ENCODE measurements at regions not wholly inside any gene's neighbourhood (a gene's known extent, or its start where the extent isn't known, plus 50 kb on each side); places are given as distances from the start of the nearest gene placed in this dataset.

DNA sequence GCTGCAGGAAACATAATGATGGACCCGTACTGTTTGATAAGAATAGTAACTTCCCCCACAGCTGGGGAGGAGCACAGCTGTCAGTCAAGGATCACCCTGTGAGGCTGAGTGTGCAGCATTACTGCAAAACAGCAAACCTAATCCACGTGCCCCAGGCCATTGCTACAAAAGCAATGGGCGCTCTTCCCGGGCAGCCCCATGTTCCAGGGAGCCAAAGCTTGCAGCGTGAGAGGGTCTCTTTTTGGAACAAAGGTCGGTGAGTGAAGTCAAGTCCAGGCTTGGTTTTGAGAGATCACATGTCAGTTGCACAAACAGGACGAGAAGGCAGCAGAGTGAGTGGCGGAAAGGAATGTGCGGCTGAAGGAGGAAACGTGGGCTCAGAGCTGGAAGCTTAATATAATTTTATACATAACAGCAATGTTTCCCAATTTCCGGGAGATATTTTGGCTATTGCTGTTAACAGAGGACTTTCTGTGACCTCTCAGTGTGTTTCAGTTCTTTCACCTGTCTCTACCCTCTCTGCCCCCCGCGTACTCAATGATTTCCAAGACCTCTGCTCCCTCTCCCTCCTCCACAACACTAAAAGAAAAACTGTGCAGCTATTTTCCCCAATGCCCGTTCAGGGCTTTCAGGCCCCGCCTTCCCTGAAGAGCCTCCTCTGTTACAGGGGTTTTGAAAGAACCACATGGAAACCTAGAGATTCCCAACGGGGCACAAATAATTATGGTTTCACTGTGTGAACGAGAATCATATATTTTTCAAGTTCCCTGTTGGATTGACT lies 128.9 kb downstream of the MTPAP start:
- intact Hi-C loops (cut with micrococcal nuclease) = no loop called here
- Mint-ChIP-seq H3K4me1 (ENCODE audit: insufficient read depth, unreplicated experiment) (peaks cover 13% of the 10 kb centered on the region), H3K27ac (ENCODE audit: low read depth, unreplicated experiment) (peak overlapping the region; percentile 28), H3K4me3 (ENCODE audit: unreplicated experiment) (peak overlapping the region; percentile 22), H3K9me3 (ENCODE audit: unreplicated experiment) (no peaks in the 10 kb centered on the region), H3K27me3 (ENCODE audit: insufficient read depth, unreplicated experiment) (no peaks in the 10 kb centered on the region), H3K36me3 (ENCODE audit: insufficient read depth, unreplicated experiment) (no peaks in the 10 kb centered on the region)
- POLR2A ChIA-PET = interaction anchor here (1.2 kb wide), 1 partner anchor 15 kb away, joined by 3 read pairs; no protein-coding TSS in a partner anchor
- CTCF ChIA-PET = no interaction called here
- DNase-seq (ENCODE audit: unreplicated experiment) = peak; percentile 88
- TF ChIP-seq, protein P1, sequence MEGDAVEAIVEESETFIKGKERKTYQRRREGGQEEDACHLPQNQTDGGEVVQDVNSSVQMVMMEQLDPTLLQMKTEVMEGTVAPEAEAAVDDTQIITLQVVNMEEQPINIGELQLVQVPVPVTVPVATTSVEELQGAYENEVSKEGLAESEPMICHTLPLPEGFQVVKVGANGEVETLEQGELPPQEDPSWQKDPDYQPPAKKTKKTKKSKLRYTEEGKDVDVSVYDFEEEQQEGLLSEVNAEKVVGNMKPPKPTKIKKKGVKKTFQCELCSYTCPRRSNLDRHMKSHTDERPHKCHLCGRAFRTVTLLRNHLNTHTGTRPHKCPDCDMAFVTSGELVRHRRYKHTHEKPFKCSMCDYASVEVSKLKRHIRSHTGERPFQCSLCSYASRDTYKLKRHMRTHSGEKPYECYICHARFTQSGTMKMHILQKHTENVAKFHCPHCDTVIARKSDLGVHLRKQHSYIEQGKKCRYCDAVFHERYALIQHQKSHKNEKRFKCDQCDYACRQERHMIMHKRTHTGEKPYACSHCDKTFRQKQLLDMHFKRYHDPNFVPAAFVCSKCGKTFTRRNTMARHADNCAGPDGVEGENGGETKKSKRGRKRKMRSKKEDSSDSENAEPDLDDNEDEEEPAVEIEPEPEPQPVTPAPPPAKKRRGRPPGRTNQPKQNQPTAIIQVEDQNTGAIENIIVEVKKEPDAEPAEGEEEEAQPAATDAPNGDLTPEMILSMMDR (IDR thresholded peaks at IDR 0.05; ENCODE audit: unreplicated experiment) = no peak
- no TSS peak for BruUV-seq (replicated peaks)

DNA sequence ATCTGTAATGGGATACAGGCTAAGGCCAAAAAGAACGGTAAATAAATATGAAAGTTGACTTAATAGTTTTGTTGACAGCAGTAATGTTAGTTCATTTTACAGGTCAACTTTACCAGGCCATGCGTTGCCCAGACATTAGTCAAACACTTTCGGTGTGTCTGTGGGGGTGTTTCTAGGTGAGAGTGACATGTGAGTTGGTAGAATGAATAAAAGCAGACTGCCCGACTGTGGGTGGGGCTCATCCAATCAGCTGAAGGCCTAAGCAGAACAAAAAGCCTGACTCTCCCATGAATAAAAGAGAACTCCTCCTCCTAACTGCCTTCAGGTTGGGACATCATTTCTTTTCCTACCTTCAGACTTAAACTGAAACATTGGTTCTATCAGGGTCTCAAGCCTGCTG lies 132.3 kb downstream of the MTPAP start:
- DNase-seq (ENCODE audit: unreplicated experiment) = peak; percentile 34
- Mint-ChIP-seq H3K27me3 (ENCODE audit: insufficient read depth, unreplicated experiment) (no peaks in the 10 kb centered on the region), H3K4me1 (ENCODE audit: insufficient read depth, unreplicated experiment) (peaks cover 13% of the 10 kb centered on the region), H3K9me3 (ENCODE audit: unreplicated experiment) (no peaks in the 10 kb centered on the region), H3K27ac (ENCODE audit: low read depth, unreplicated experiment) (no peak overlapping the region), H3K36me3 (ENCODE audit: insufficient read depth, unreplicated experiment) (no peaks in the 10 kb centered on the region), H3K4me3 (ENCODE audit: unreplicated experiment) (no peak overlapping the region)
- TF ChIP-seq, protein P1 (IDR thresholded peaks at IDR 0.05; ENCODE audit: unreplicated experiment) = no peak
- ChIA-PET CTCF (no interaction called here), POLR2A (no interaction called here)
- BruUV-seq (replicated peaks) = no TSS peak
- intact Hi-C loops (cut with micrococcal nuclease) = no loop called here

DNA sequence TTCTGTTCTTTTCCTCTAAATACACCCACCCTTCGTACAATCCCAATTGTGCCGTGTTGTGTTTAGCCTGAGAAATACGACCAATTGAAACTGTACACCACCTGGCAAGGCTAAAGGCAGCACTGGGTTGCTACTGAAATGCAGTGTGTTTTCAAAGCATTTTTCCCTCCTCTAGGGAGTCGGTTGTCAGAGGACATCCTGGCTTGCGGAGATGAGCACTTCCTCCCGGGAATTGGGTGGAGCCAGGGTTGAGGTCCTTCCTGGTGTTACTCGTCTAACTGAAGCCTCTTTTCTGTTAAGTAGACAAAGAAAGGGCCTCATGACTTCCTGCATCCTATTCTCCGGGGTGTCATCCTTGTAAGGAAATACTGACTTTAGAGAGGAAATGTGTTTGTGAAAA lies 133.5 kb downstream of the MTPAP start:
- BruUV-seq (replicated peaks) = no TSS peak
- H3K27ac Mint-ChIP-seq (ENCODE audit: low read depth, unreplicated experiment) = no peak overlapping the region
- H3K4me1 Mint-ChIP-seq (ENCODE audit: insufficient read depth, unreplicated experiment) = peaks cover 13% of the 10 kb centered on the region
- no peaks in the 10 kb centered on the region for H3K36me3 Mint-ChIP-seq (ENCODE audit: insufficient read depth, unreplicated experiment)
- H3K9me3 Mint-ChIP-seq (ENCODE audit: unreplicated experiment) = no peaks in the 10 kb centered on the region
- H3K4me3 Mint-ChIP-seq (ENCODE audit: unreplicated experiment) = no peak overlapping the region
- CTCF ChIA-PET = no interaction called here
- DNase-seq (ENCODE audit: unreplicated experiment) = no peak
- H3K27me3 Mint-ChIP-seq (ENCODE audit: insufficient read depth, unreplicated experiment) = no peaks in the 10 kb centered on the region
- TF ChIP-seq, protein P1 (IDR thresholded peaks at IDR 0.05; ENCODE audit: unreplicated experiment) = no peak
- POLR2A ChIA-PET = no interaction called here
- intact Hi-C loops (cut with micrococcal nuclease) = no loop called here

DNA sequence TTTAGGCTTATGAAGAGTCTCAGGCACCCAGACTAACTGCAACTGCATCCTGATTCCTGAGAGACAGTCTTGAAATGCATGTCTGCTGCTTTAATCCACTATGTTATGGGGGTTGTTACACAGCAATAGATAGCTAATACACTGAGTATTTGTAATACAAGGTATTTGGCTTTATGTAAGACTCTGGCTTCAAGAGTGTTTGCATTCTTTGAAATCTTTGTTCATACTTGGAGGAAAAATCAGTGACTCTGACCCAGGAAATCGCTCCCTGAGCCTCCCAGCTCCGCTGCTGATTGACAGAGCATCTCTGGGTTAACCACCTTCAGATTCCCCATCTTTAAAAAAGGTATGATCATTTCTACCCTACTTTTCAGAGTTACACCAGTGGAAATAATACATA lies 133.9 kb downstream of the MTPAP start:
- TF ChIP-seq, protein P1 (IDR thresholded peaks at IDR 0.05; ENCODE audit: unreplicated experiment) = no peak
- Mint-ChIP-seq H3K4me1 (ENCODE audit: insufficient read depth, unreplicated experiment) (peaks cover 8% of the 10 kb centered on the region), H3K9me3 (ENCODE audit: unreplicated experiment) (no peaks in the 10 kb centered on the region), H3K4me3 (ENCODE audit: unreplicated experiment) (no peak overlapping the region), H3K27ac (ENCODE audit: low read depth, unreplicated experiment) (no peak overlapping the region), H3K36me3 (ENCODE audit: insufficient read depth, unreplicated experiment) (no peaks in the 10 kb centered on the region), H3K27me3 (ENCODE audit: insufficient read depth, unreplicated experiment) (no peaks in the 10 kb centered on the region)
- BruUV-seq (replicated peaks) = no TSS peak
- ChIA-PET CTCF (no interaction called here), POLR2A (no interaction called here)
- intact Hi-C loops (cut with micrococcal nuclease) = no loop called here
- no peak for DNase-seq (ENCODE audit: unreplicated experiment)

Measured in MCF 10A (cell line).